Erythroblast (primary cell): ENCODE measurements at regions not wholly inside any gene's neighbourhood (a gene's known extent, or its start where the extent isn't known, plus 50 kb on each side); places are given as distances from the start of the nearest gene placed in this dataset.

ENCODE experiments used
- DNase-seq, 2 experiments: peaks; one replicate each; lab custom pipeline; 2025; lab: John Stamatoyannopoulos, UW
- GATA1 ChIP-seq: IDR thresholded peaks from 2 replicates; pipeline ENCODE4 v1.6.1; 2011; ENCODE audit warnings: low read depth, mild to moderate bottlenecking, control low read depth, low read length, moderate library complexity
- POLR2A ChIP-seq: IDR thresholded peaks from 2 replicates; pipeline ENCODE4 v1.6.1; 2011; ENCODE audit warnings: mild to moderate bottlenecking, low read length

- TF ChIP-seq GATA1 (no peak), POLR2A (no peak)
Observed at GRCh38 chr2:128390256-128390990, 71.8 kb upstream of the HS6ST1 start.

GRCh38 chr2:128390991-128391630 lies 72.4 kb upstream of the HS6ST1 start:
- DNase-seq = no peak
- no peak for TF ChIP-seq POLR2A
- no peak for TF ChIP-seq GATA1

More at GRCh38 chr2:128390256-128390990, 71.8 kb upstream of the HS6ST1 start:
- DNase-seq = no peak

- TF ChIP-seq GATA1 (no peak), POLR2A (no peak)
- DNase-seq = no peak
Observed at GRCh38 chr2:128391679-128392078, 73.0 kb upstream of the HS6ST1 start.

GRCh38 chr2:128392207-128392606 lies 73.5 kb upstream of the HS6ST1 start:
- no peak for DNase-seq
- TF ChIP-seq GATA1 (no peak), POLR2A (no peak)

GRCh38 chr2:128394007-128394730 lies 75.5 kb upstream of the HS6ST1 start:
- DNase-seq = no peak
- TF ChIP-seq GATA1 (no peak), POLR2A (no peak)

- TF ChIP-seq POLR2A = no peak
- TF ChIP-seq GATA1 = no peak
- DNase-seq = no peak
Observed at GRCh38 chr2:128395196-128395595, 76.5 kb upstream of the HS6ST1 start.

- TF ChIP-seq POLR2A (no peak), GATA1 (no peak)
- DNase-seq = no peak
Observed at GRCh38 chr2:128395640-128396499, 77.2 kb upstream of the HS6ST1 start.

GRCh38 chr2:128396500-128396891 lies 77.8 kb upstream of the HS6ST1 start:
- TF ChIP-seq POLR2A = no peak
- TF ChIP-seq GATA1 = no peak
- DNase-seq = no peak

- TF ChIP-seq GATA1 (no peak), POLR2A (no peak)
Observed at GRCh38 chr2:128396946-128397345, 78.3 kb upstream of the HS6ST1 start.

GRCh38 chr2:128399256-128399655 lies 80.6 kb upstream of the HS6ST1 start:
- no peak for TF ChIP-seq POLR2A
- TF ChIP-seq GATA1 = no peak
- no peak for DNase-seq

More at GRCh38 chr2:128396946-128397345, 78.3 kb upstream of the HS6ST1 start:
- no peak for DNase-seq

- TF ChIP-seq POLR2A = no peak
- TF ChIP-seq GATA1 = no peak
- DNase-seq = no peak
Observed at GRCh38 chr2:128399690-128400291, 81.1 kb upstream of the HS6ST1 start.

GRCh38 chr2:128401680-128402079 lies 83.0 kb upstream of the HS6ST1 start:
- DNase-seq = no peak
- TF ChIP-seq GATA1 = no peak
- TF ChIP-seq POLR2A = no peak
